ENCODE measurements at regions not wholly inside any gene's neighbourhood (a gene's known extent, or its start where the extent isn't known, plus 50 kb on each side); places are given as distances from the start of the nearest gene placed in this dataset.

- no peak overlapping the region for H3K27ac ChIP-seq
- H3K9me3 ChIP-seq (replicated peaks in 1 of 11) = peaks cover 20 to 53% (median 35%) of the 10 kb centered on the region in 11 experiments
- H3K4me1 ChIP-seq = 0 out of 20 replicates have a peak, but pooled peaks cover 0 to 8% (median 0%) of the 10 kb centered on the region in 10 experiments
- H3K36me3 ChIP-seq = no peaks in the 10 kb centered on the region
- H3K9ac ChIP-seq = no peak overlapping the region
- no peak overlapping the region for H3K4me2 ChIP-seq
- H3K4me3 ChIP-seq = no peak overlapping the region
- H4K20me1 ChIP-seq = no peaks in the 10 kb centered on the region
- no peak for TF ChIP-seq Cebpa-rat (IDR thresholded peaks at IDR 0.05)
- no peaks in the 10 kb centered on the region for H3K27me3 ChIP-seq
These were observed 119.8 kb upstream of the LYZL1 start for GRCh38 chr10:29169021-29169420.

- H3K4me1 ChIP-seq = no peaks in the 10 kb centered on the region
- H3K27ac ChIP-seq = no peak overlapping the region
- H3K27me3 ChIP-seq = no peaks in the 10 kb centered on the region
- H3K9ac ChIP-seq = no peak overlapping the region
- no peak overlapping the region for H3K4me3 ChIP-seq
- H3K36me3 ChIP-seq = no peaks in the 10 kb centered on the region
- no peak overlapping the region for H3K4me2 ChIP-seq
- peaks cover 18 to 47% (median 26%) of the 10 kb centered on the region in 11 experiments for H3K9me3 ChIP-seq (replicated peaks in 1 of 11)
- no peaks in the 10 kb centered on the region for H4K20me1 ChIP-seq
- no peak for TF ChIP-seq Cebpa-rat (IDR thresholded peaks at IDR 0.05)
These were observed 117.2 kb upstream of the LYZL1 start for GRCh38 chr10:29171717-29172116.

DNA sequence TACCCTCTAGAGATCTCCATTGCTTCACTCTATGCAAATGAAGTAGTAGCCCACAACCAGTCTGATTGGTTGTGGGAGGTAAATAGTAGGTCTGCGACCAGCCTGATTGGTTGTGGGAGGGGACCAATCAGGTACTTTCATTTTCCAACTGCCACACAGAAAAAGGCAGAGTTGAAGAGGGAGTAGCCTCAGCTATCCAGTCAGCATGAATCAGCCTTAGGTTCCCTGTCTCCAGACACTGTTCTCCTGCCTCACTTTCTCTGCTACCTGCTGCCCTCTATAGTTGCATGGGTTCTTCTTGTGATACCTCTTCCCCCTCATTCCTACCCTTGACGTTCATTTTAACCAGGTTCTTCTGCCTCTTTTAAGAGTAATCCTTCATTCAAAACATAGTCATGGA, 114.5 kb upstream of the LYZL1 start:
- Histone ChIP-seq H3K27me3 (no peaks in the 10 kb centered on the region), H3K9me3 (replicated peaks in 1 of 11) (peaks cover 18 to 37% (median 22%) of the 10 kb centered on the region in 11 experiments), H3K4me3 (no peak overlapping the region), H3K36me3 (no peaks in the 10 kb centered on the region), H3K4me1 (no peaks in the 10 kb centered on the region), H4K20me1 (no peaks in the 10 kb centered on the region), H3K4me2 (no peak overlapping the region), H3K27ac (no peak overlapping the region), H3K9ac (no peak overlapping the region)
- no peak for TF ChIP-seq Cebpa-rat (IDR thresholded peaks at IDR 0.05)

DNA sequence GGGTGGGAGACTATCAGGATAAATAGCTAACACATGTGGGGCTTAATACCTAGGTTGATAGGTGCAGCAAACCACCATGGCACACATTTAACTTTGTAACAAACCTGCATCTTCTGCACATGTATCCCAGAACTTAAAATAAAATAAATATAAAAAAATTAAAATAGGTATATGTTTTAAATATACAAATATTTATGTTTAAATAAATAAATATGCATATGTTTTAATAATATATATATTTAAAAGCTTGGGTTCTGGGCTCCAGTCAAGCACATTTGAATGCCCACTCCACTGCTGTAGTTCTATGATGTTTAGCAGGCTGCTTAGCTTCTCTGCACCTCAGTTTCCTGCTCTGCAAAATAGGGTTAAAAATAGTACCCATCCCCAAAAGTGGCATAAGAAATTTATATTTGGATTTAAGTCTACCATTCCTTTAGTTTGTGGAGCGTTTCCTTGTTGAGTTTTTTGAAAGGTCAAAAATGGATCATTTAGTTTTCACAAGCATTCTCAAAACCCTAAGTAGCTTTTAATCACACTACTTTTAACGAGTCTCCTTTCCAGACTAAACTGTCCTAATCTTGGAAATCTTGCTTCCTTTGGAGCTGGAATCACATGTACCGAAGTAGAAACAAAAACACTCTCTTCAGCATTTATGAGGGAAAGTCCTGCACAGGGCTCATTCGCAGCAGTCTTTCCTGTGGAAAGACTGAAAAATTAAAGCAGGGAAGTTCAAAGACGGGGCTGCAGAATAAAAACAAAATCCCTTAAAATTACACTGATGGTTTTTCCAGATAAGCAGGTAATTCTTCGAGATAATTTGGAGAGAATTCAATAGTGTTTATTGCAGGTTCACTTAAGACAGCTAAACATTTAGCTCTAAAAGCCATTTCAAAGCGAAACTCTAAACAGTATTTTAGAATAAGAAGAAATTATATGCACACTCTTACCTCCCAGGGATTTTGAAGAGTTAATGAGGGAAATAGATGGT, 111.7 kb upstream of the LYZL1 start:
- H3K4me1 ChIP-seq = no peaks in the 10 kb centered on the region
- no peaks in the 10 kb centered on the region for H3K27me3 ChIP-seq
- no peak overlapping the region for H3K4me2 ChIP-seq
- no peak overlapping the region for H3K9ac ChIP-seq
- H3K4me3 ChIP-seq = no peak overlapping the region
- H3K9me3 ChIP-seq (replicated peaks in 1 of 11) = peaks cover 5 to 15% (median 10%) of the 10 kb centered on the region in 11 experiments; a peak in 17 of 22 replicates
- H3K36me3 ChIP-seq = no peaks in the 10 kb centered on the region
- no peak overlapping the region for H3K27ac ChIP-seq
- no peak for TF ChIP-seq Cebpa-rat (IDR thresholded peaks at IDR 0.05)
- no peaks in the 10 kb centered on the region for H4K20me1 ChIP-seq

- H3K27ac ChIP-seq = no peak overlapping the region
These were observed 106.9 kb upstream of the LYZL1 start for GRCh38 chr10:29181936-29182335.

DNA sequence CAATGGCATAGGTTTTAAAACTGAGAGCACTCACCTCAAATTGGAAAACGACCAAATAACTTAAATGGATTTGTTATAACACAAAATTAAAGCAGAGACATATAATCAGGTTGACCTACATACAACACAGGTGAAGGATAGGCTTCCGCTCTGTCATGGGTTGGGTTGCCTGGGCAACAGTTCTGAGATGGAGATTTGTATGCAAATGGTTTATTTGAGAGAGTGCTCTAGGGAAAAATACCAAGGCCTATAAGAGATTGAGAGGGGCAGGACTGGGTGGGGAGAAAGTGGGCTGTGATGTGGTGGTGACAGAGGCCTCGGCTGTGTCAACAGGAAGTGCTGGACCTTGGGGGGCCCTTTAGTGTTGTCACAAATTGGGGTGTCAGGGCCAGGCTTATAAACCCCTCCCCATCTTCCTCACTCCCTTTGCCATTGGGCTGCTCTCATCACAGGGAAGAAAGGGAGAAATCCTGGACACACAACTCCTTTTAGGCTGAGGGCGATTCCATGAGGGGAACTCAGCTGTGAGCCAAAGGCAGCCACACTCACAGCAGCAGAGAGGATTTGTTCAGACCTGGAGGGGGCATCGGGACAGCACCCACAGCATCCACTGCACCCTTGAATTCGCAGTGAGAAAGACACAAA, 105.4 kb upstream of the LYZL1 start:
- Histone ChIP-seq H3K27me3 (no peaks in the 10 kb centered on the region), H4K20me1 (no peaks in the 10 kb centered on the region), H3K4me1 (no peaks in the 10 kb centered on the region), H3K9me3 (replicated peaks in 1 of 11) (0 out of 22 replicates have a peak, but pooled peaks cover 0 to 7% (median 0%) of the 10 kb centered on the region in 11 experiments), H3K4me2 (no peak overlapping the region), H3K36me3 (no peaks in the 10 kb centered on the region), H3K4me3 (no peak overlapping the region), H3K9ac (no peak overlapping the region), H3K27ac (no peak overlapping the region)
- no peak for TF ChIP-seq Cebpa-rat (IDR thresholded peaks at IDR 0.05)

More at GRCh38 chr10:29181936-29182335, 106.9 kb upstream of the LYZL1 start:
- no peak overlapping the region for H3K9ac ChIP-seq
- H3K36me3 ChIP-seq = no peaks in the 10 kb centered on the region
- no peak overlapping the region for H3K4me2 ChIP-seq
- no peak overlapping the region for H3K4me3 ChIP-seq
- no peak for TF ChIP-seq Cebpa-rat (IDR thresholded peaks at IDR 0.05)
- H3K27me3 ChIP-seq = no peaks in the 10 kb centered on the region
- H4K20me1 ChIP-seq = no peaks in the 10 kb centered on the region
- H3K9me3 ChIP-seq (replicated peaks in 1 of 11) = 0 out of 22 replicates have a peak, but pooled peaks cover 0 to 5% (median 0%) of the 10 kb centered on the region in 11 experiments
- H3K4me1 ChIP-seq = no peaks in the 10 kb centered on the region

DNA sequence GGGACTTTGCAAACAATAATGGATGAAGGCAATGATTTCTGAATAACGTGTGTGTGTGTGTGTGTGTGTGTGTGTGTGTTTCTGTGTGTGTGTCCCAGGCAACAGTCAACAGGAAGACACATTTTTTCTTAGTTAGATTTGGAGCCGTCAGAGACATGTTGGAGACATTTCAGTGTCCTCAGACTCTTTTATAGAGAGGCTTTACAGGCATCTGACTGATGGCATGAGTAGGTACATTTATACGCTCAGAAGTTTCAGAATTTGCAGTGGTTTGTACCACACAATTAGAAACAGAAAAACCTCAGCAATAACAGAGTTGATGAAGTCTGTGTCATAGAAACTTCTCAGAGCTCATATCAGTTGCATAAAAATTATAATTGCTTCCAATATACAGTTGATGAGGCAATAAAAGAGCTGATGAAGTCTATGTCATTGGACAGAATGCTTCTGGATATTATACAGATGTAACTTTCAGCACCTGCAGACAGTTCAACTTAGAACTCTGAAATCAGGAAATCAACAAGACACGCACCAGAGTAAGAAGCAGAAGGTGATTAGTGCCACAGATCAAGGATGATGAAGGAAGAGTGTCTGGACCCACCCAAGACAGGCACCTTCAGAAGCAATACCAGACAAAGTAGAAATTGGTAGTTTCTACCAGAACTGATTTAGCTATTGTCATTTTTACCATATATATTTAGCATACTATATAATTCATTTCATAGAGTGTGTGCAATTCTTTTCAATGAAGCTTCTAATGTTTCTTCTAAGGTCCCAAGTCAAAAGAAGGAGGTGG, 104.5 kb upstream of the LYZL1 start:
- Histone ChIP-seq H4K20me1 (no peaks in the 10 kb centered on the region), H3K27me3 (no peaks in the 10 kb centered on the region), H3K36me3 (no peaks in the 10 kb centered on the region), H3K9me3 (replicated peaks in 1 of 11) (0 out of 22 replicates have a peak, but pooled peaks cover 0 to 7% (median 0%) of the 10 kb centered on the region in 11 experiments), H3K27ac (no peak overlapping the region), H3K4me1 (no peaks in the 10 kb centered on the region), H3K4me3 (no peak overlapping the region), H3K9ac (no peak overlapping the region), H3K4me2 (no peak overlapping the region)
- no peak for TF ChIP-seq Cebpa-rat (IDR thresholded peaks at IDR 0.05)

GRCh38 chr10:29185050-29185449, 103.8 kb upstream of the LYZL1 start:
- H3K4me1 ChIP-seq = no peaks in the 10 kb centered on the region

More at GRCh38 chr10:29185050-29185449, 103.8 kb upstream of the LYZL1 start:
- Histone ChIP-seq H3K9me3 (replicated peaks in 1 of 11) (0 out of 22 replicates have a peak, but pooled peaks cover 0 to 7% (median 0%) of the 10 kb centered on the region in 11 experiments), H3K27ac (no peak overlapping the region), H4K20me1 (no peaks in the 10 kb centered on the region), H3K4me2 (no peak overlapping the region), H3K27me3 (no peaks in the 10 kb centered on the region), H3K36me3 (no peaks in the 10 kb centered on the region), H3K9ac (no peak overlapping the region), H3K4me3 (no peak overlapping the region)
- no peak for TF ChIP-seq Cebpa-rat (IDR thresholded peaks at IDR 0.05)
